H1 (cell line): ENCODE measurements at regions not wholly inside any gene's neighbourhood (a gene's known extent, or its start where the extent isn't known, plus 50 kb on each side); places are given as distances from the start of the nearest gene placed in this dataset.

Experiments used
- CHD7 ChIP-seq: fragments of 300-600 bp; sonication (generic); IDR thresholded peaks from 2 replicates; pipeline ENCODE4 v1.7.1; 2012; ENCODE audit warnings: low read length, moderate library complexity, mild to moderate bottlenecking, inconsistent platforms; ENCODE audit not compliant: insufficient replicate concordance

- no peak for TF ChIP-seq CHD7
Measured at GRCh38 chr13:46949211-46949610, 52.4 kb upstream of the HTR2A start (continued).
